Activated CD4-positive, alpha-beta T cell treated with anti-CD3 and anti-CD28 coated beads, Interleukin-2, Interleukin-6, amounts not matched to agents 100 ng/mL and 50 ng/mL, durations not matched to agents 16 hours and 8 hours (primary cell): ENCODE measurements at regions not wholly inside any gene's neighbourhood (a gene's known extent, or its start where the extent isn't known, plus 50 kb on each side); places are given as distances from the start of the nearest gene placed in this dataset.

Experiments used
- DNase-seq: peaks from one replicate; pipeline ENCODE4 v3.0.0-alpha.2; 2020

DNA sequence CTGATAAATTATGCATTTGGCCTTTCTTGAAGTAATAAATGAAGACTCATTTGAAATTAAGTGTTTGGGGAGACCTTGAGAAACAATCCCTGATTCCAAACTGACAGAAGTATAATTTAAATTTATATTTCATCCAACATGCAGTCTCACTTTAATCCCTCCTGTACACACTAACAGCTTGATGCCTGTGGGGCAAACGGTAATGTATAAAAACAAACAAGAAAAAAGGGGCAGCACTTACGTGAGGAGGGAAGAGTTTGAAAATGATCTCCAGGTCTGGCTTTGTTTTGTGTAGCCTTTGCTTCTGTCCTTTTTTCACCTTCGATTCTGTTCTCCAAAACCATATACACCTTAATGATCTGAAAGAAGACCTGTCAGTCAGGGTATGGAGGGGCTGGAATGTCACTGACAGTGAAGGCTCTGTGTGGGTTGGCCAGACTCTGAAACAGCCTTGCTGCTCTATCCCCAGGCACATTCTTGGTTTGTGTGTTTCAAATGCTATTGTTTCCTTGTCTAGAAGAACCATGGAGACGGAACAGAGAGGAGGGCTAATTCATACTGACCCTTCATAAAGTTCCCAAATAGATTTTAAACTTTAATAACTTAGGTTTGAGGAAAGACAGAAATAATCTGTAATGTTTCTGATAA lies 338.2 kb upstream of the WWC1 start:
- DNase-seq = no peak

DNA sequence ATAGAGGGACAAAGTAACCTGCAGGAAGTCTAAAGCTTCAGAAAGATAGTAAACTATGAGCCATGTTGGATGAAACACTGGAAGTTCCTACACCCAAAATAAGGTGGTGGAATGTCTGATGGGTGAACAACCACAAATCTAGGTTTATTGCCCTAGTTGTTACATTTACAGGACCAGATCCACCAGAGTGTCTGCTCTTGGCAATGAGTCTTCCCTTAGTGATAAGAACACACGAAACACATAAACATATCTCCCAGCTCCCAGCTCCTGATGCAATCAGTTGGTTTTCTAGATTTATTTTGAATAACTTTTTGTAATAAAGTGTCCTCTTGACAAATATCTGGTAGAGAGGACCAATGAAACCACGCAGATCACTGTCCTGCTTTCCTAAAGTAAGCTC lies 329.7 kb upstream of the WWC1 start:
- DNase-seq = no peak

DNA sequence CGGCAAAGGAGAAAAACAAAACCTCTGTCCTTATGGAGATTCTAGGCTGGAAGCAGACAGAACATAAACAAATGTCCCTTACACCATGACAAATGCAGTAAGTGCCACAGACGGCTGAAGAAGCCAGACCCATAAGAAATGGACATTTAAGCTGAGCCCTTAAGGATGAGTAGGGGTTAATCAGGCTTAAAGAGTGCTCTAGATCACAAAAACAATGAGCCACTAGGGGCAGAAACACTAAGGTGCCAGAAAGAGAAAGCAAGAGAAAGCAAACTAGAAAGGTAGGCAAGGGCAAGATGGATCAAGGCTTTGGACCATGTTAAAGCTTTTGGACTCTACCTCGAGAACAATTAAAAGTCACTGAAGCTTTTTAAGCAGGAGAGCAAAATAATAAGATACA lies 326.9 kb upstream of the WWC1 start:
- DNase-seq = no peak

DNA sequence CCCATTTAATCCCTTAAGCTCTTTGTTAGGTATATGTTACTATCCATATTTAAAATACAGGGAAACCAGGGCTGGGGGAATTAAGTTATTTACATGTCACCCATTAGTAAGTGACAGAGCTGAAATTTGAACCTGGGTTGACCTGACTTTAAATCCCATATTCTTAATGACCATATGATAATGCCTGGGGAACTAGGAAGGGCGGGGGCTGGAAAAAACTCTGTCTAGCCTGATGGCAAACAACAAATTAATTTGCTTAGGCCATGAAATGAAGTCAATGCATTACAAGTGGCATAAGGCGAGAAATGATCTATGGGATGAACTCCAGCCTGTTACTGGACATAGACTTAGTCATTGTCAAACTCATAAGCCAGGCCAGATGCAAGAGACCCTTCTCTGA lies 325.7 kb upstream of the WWC1 start:
- DNase-seq = no peak

DNA sequence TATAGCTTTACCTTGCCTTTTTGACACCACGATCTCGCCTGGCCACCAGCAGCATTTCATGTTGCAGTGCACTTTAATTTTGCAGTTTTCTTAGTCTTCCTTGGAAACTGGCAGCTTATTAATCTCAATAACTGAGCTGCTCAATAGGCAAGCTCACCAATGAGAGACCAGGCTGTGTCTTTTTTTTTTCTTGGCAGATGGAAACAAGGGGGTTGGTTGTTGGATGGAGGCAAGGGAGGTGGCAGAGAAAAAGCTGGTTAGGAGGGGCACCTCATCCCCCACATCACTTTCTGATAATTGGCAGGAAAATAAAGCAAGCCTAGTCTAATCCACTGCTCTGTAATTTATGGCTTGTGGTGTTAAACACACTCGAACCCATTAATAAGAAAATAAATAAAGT lies 324.5 kb upstream of the WWC1 start:
- DNase-seq = no peak

DNA sequence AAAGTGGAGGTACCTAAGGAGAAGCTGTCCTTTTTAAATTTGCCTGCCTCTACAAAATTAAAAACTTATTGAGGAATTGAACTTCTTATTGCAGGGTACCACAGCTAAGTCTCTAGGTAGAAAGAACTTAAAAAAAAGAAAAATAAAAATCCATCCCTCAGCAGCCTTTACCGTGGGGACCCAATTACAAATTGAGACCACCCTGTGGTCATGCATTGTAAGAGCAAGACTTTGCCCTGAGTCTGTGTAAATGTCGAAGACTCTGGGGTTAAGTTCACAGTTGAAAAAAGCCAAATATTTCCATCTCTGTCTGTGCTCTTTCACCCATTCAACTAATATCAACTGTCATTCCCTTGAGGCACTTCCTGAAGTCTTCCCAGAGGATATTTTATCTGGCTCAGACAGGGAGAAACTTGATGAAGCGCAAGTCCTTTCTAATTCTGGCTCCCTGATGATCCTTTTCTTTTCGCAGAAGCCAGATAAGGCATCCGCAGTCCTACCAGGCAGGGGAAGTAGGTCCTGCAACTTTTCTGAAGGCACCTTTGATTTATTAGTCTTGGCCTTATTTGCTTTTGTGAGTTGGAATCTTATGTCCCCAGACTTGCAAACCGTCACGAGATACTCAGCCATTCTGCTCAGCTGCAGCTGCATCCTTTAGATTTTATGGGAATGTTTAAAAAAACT lies 323.8 kb upstream of the WWC1 start:
- DNase-seq = no peak

DNA sequence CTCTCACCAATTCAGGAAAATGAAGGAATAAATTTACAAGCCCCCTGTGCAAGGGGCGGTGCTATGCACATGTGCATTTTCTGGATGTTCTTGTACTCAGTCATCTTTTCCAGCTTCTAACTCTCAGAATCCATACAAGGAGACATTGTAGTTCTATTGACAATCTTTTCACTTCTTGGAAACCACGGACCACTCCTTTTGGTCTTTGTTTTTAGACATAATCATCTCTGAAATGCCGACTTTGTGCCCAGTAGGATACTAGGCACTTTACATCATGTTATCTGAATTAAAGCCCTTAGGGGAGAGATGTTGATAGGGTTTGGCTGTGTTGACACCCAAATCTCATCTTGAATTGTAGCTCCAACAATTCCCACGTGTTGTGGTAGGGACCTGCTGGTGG lies 322.6 kb upstream of the WWC1 start:
- no peak for DNase-seq

DNA sequence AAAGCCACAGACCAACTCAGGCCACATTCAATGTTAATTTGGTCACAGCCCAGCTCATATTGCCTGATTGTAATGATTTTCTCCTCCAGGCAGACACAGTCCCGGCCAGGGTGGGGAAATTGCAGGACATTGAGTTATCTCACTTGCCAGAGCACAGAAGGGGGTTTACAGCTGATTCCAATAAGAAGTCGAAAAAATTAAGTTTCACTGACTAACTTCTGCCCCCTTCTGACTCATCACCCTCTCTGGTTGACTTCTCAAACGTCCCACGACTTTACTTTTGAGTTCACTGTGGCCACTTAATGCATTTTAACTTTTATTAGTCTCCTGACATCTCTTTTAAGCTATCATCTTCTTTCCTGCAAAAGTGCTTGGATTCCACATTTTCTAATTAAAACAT lies 321.4 kb upstream of the WWC1 start:
- peak; percentile 10 for DNase-seq

DNA sequence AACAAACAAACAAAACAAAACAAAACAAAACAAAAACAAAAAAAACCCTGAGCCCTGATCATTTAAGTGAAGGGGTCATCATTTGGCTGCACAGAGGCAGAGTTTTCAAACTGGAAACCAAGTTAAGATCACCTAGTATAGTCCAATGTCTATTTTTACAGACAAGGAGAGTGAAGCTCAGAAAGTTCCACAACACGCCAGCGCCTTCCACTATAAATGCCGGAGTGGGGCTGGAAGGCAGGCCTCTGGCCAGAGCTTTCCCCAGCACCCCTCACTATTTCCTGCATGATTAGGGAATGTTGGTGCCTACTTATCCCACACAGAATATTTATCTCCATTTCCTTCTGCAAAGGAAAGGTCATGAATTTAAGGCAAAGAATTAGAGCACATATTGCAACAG lies 319.7 kb upstream of the WWC1 start:
- DNase-seq = no peak

DNA sequence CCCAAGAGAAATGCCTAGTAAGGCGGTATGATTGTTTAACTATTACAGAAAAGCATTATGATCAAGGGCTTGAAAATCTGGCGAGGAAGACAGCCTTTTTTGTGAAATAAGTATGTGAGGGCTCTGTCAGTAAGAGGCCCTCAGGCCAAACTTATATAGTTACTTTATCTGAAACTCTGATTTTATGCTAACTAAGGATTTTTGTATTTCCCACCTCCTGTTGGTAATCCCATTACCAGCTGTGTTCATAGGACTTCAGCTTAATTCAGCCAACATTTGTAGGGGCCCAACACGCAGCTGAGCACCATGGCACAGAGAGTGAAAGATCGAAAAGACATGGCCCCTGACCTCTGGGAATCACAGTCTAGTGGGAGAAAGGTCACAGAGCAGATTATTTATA lies 318.3 kb upstream of the WWC1 start:
- no peak for DNase-seq

DNA sequence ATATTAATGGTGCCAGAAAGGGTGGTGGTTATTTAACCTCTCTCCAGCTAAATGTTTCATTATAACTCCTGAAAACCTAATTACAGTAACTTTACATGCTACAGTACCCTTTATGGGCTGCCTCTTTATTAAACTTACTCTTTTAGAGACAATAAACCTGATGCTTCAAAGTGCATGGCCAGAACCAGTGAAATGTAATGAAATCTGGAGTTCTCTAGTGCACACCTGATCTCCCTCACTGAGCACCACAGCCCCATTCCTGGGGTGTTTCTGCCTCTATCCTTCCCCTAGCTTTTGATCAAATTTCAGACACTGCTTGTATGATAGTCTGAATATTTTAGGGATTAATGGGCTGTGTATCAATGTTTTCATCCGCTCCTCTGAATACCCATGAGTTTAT lies 306.5 kb upstream of the WWC1 start:
- DNase-seq = no peak

DNA sequence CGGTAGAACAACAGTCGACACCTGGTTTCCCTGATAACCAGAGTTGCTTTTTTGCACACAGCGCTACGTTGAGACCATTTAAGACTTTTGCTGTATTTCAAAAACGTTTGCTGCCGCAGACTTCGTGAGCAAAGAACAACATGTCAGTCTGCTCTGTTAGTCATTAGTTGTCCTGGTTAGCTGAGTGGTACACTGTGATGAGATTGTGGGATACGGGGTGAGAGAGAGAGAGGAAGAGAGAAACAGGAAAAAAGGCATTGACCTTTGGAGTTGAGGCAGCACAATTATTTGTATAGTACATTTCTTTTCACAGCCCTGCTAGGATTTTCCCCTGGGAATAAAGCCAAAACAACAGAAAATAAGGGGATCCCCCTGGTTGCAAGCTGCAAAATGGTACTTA lies 306.1 kb upstream of the WWC1 start:
- DNase-seq = no peak

DNA sequence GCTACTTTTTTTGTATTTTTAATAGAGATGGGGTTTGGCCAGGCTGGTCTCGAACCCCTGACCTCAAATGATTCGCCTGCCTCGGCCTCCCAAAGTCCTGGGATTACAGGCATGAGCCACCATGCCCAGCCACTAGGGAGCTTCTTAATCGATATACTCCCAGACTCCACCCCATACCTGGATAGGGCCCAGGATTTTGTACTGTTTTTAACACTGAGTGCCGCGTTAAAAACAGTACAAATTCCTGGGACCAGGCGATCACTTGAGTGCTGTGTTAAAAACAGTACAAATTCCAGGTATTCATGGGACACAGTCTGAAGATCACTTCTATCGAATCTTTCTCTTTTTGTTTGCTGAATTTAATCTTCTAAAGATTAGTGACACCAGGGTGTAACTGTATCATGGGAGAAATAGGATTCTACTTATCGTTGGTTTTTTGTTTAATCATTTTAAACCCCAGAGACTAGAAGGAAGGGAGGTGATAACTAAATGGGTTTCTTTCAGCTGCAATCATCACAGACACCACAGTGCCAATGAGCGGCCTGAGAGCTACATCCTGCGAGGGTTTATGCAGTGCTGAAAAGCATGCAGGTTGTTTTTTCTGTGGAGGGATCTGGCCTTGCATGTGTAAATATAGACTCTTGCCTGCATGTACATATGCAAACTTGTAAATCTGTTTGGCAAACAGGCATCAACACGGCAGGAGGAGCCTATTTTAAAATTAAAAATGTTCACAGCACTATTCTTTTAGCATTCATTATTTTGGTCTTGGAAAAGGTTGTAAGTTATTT lies 303.8 kb upstream of the WWC1 start:
- no peak for DNase-seq

DNA sequence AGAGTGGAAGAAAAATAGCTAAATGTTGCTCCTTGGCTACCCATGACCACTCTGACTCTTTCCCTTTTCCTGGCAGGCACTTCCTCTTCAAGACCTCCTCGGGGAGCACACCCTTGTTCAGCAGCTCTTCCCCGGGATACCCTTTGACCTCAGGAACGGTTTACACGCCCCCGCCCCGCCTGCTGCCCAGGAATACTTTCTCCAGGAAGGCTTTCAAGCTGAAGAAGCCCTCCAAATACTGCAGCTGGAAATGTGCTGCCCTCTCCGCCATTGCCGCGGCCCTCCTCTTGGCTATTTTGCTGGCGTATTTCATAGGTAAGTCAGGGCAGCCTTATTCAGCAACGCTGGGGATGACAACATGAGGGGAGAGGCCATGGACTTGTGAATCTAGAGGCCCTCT lies 298.6 kb upstream of the WWC1 start:
- no peak for DNase-seq

DNA sequence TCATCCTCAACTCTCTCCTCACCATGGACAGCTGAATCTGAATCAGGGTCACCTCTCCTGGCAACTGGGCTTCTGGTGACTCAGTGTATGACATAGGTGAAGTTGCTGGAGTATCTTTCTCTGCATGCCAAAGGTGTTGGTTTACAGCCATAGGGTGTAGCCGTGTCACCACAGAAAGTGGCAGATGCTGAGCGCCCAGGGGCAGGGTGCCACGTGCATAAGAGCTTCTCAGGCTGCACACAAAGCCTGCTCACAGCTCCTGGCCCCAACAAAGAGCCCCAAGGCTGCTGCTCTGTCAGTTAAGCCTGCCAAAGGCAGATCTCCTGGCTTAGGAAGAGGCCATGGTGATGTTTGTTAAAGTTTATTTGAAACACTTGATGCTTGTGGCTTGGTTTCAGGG lies 297.7 kb upstream of the WWC1 start:
- no peak for DNase-seq

DNA sequence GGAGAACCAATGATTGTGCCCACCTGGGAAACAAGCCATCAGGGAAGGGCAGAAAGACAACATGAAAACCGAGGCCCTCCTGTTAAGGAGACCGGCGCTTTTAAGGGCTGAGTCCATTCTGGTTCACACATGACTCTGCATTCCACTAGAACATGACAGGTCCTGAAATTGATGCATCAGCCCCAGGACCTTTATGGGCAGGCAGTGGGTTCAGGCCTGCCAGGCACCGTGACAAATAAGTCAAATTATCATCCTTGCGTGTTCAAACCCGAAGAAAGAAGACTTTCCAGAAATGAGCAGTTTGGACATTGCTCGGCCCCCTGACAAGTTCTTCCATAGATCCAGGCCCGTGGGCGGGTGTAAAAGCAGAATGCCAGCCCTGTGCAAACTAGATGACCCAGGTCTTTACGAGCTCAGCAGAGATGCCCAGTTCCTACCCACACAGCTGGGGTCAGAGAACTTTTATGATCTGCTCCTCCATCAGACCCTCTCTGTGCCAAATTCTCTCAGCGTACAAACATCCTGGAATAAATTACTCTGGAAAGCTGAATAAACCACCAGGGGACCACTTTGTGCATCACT lies 295.5 kb upstream of the WWC1 start:
- no peak for DNase-seq

DNA sequence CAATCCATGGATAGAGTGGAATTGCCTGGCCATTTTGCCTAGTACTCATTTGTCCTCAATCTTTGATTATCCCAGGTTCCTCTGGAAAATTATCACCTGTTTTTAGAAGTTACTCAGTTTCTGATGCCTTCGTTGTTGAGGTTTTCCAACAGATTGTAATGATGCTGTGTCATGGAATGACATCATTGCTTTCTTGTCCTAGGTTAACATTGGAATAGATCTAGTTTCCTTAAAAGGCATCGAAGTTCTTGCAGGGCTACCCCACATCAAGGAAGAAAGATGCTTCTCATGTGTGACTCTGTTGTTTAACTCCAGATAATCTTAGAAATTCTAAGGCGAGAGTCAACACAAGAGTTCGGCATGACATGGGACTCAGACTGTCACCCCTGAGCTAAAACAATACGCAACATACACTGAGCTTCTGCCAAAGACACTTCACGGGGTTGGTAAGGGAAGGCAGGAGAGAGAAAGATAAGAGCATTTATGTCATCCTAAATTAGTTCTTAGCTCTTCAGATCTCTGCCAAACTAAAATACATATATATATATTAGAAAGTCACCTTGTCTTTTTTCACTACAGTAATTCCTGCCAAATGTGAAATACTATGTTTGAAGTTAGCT lies 293.2 kb upstream of the WWC1 start:
- DNase-seq = no peak

DNA sequence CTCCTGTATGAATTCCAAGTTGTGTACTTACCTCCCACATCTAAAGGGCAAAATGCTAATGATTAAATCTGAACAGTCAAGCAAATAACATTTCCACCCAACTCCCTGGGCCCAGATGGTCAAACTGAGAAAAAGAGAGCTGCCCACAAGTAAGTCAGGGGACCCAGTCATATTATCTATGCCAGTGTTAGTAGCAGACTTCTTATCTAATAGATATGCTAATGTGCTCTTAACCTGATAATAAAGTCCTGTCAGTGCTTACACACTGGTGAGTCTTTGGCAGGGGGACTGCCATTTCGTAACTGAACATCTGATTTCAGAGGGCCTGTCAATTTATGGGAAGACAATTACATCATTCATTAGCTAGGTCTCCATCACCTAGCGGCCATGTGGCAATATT lies 292.3 kb upstream of the WWC1 start:
- no peak for DNase-seq

DNA sequence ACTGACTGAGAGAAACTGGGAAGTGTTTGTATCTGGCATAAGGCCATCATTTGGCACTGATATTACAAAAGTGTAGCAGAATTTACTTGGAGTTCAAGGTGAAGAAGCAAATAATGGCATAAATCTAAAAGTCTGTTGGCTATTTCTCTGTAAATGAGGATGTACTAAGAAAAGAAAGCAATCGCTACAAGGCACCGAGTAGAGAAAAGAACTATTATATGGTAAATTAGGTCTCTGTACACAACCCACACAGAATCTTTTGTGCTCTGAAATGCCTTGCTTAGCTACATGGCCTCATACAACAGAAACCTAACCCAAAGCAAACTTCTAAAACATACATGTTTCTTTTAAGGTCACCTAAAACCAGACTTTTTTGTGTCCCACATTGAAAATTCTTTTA lies 290.1 kb upstream of the WWC1 start:
- no peak for DNase-seq

DNA sequence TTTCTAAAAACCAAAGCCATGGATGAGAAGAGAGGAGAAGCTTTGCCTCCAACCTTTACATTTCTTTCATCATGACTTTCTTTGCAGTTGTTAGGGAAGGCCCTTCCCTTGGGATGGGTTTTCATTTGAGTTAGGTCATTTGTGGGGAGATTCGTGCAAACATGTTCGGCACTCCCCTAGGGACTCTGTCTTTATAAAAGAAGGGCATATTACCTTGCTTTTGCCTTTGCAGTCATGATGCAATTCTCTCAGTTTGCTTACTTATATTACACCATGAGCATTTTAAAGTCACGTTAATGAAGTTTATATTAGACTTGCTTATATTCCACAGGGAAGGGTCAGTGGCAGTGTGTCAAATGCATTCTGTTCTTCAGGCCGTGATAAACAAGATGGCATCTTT lies 289.3 kb upstream of the WWC1 start:
- no peak for DNase-seq

DNA sequence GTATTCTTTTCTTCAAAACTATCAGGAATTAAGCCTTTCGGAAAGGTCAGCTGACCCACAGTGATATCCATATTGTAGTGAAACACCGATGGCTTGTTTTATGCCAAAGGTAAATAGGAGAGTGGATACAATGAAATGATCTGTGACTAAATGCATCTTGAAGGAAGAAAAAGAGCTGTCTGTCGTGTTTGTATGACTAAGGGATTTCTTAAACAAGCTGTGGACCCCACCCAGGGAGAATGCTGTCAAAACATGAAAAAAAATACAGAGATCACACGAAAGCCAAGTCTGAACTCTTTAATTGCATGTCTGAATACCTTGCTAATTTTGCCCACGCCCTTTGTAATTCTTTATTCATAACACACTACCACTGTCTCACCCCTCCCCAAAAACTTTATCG lies 286.4 kb upstream of the WWC1 start:
- no peak for DNase-seq

DNA sequence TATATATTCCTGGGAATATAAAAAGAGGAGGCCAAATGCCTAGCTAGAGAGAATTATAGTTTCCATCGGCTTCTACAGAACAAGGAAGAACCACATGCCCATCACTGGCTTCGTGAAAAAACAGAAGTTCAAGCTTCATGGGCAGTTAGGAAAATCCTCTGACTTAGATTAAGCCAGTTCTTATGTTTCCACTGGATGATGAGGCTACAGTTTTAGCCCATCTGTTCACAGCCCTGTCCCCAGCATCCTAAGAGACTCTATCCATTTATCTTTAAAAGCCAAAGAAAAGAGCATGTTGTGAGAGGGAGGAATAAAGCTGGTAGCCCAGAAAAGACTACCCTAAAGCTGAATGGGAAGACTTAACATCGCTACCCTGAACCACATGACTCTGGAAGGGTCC lies 285.5 kb upstream of the WWC1 start:
- DNase-seq = no peak

DNA sequence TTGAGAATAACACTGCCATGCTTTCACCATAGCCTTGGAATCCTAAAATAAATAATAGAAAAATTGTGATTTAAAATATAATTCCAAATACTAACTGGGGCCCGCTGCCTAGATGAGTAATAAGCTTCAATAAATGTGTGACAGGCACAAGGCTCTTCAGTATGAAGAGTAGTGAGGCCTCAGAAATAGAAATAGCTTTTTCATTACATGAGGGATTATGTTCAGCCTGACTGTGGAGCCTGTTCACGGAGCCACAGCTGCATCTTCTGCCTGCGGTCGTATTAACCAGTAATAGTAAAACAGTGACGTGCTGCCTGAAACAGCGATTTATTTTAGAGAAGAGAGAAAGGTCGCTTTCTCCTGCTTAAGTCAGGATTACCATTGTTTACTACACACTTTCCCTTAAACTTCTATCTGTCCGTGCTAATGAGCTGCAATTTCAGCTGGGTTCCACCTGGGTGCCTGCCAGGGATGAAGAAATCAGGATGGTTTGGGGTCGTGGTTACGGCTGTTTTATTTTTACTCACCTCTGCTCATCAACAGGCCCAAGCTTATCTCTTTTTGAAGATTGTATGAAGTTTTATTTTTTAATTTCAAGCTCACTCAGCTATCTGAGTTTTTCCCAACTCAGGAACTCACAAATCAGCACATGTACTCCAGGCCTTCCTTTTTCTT lies 284.9 kb upstream of the WWC1 start:
- no peak for DNase-seq
